Type B pancreatic cell (in vitro differentiated cells): ENCODE measurements at regions not wholly inside any gene's neighbourhood (a gene's known extent, or its start where the extent isn't known, plus 50 kb on each side); places are given as distances from the start of the nearest gene placed in this dataset.

ENCODE experiments used
- DNase-seq: peaks from one replicate; pipeline ENCODE4 v3.0.0; 2021; ENCODE audit warnings: mixed read lengths; ENCODE audit not compliant: unreplicated experiment; ENCODE audit errors: extremely low spot score
- H3K27ac Mint-ChIP-seq: 2 replicates; pipeline ENCODE4 v1.8.0; 2021; ENCODE audit warnings: mild to moderate bottlenecking, mixed read lengths
- H3K27me3 Mint-ChIP-seq: 2 replicates; pipeline ENCODE4 v1.8.0; 2021; ENCODE audit warnings: mixed read lengths
- H3K36me3 Mint-ChIP-seq: 2 replicates; pipeline ENCODE4 v1.8.0; 2021; ENCODE audit warnings: mixed read lengths
- H3K4me1 Mint-ChIP-seq: one replicate; pipeline ENCODE4 v1.8.0; 2021; ENCODE audit warnings: mixed read lengths; ENCODE audit not compliant: unreplicated experiment
- H3K4me3 Mint-ChIP-seq: 2 replicates; pipeline ENCODE4 v1.8.0; 2021; ENCODE audit warnings: mild to moderate bottlenecking, mixed read lengths
- H3K9me3 Mint-ChIP-seq: 2 replicates; pipeline ENCODE4 v1.8.0; 2021; ENCODE audit warnings: mixed read lengths
- TF ChIP-seq, protein P1 (sequence below): fragments of 200-600 bp; sonication (generic); conservative IDR thresholded peaks from 2 replicates; pipeline ENCODE4 v1.5.0; 2021; ENCODE audit warnings: antibody characterized with exemption, mild to moderate bottlenecking

DNA sequence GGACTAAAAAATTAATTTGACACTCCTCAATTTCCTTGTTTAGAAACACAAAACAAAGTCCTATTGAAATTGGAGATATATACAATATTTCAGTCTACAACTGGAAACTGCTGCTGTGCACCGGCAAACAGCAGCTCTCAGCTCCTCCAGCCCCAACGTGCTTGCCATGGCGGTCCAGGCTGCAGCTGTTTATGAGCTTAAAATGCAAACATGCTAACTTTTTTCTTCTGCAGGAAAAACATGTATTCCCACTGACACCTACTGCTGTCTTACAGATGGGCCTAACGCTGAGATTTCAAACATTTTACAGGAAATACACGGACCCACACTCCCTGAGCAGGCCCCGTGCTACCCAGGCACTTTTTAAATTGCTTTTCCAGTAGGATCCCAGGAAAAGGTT is 195.5 kb downstream of the BCL11A start:
- Mint-ChIP-seq H3K4me3 (no peak overlapping the region), H3K27me3 (no peaks in the 10 kb centered on the region), H3K9me3 (peaks cover 6% of the 10 kb centered on the region), H3K27ac (no peak overlapping the region), H3K36me3 (no peaks in the 10 kb centered on the region), H3K4me1 (peaks cover 33% of the 10 kb centered on the region)
- TF ChIP-seq, protein P1, sequence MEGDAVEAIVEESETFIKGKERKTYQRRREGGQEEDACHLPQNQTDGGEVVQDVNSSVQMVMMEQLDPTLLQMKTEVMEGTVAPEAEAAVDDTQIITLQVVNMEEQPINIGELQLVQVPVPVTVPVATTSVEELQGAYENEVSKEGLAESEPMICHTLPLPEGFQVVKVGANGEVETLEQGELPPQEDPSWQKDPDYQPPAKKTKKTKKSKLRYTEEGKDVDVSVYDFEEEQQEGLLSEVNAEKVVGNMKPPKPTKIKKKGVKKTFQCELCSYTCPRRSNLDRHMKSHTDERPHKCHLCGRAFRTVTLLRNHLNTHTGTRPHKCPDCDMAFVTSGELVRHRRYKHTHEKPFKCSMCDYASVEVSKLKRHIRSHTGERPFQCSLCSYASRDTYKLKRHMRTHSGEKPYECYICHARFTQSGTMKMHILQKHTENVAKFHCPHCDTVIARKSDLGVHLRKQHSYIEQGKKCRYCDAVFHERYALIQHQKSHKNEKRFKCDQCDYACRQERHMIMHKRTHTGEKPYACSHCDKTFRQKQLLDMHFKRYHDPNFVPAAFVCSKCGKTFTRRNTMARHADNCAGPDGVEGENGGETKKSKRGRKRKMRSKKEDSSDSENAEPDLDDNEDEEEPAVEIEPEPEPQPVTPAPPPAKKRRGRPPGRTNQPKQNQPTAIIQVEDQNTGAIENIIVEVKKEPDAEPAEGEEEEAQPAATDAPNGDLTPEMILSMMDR: no peak
- no peak for DNase-seq

DNA sequence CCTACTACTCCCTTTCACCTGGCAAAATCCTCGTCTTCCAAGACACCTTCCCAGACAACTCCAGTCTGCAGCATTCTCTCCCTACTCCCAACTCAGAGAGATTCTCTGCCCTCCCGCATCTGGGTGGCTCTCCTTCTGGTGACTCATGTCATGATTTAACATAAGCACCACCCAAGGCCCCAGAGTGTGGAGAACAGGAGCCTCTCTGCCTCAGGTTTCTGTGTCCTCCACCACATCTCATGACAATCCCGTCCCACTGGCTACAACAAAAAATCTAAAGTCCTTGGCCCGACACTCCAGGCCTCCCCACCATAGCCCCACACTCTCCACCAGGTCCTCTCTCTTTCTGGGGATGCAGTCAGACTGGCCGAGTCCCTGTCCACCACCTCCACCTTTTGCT is 197.1 kb downstream of the BCL11A start:
- no peak overlapping the region for H3K4me3 Mint-ChIP-seq
- no peaks in the 10 kb centered on the region for H3K27me3 Mint-ChIP-seq
- H3K27ac Mint-ChIP-seq: no peak overlapping the region
- H3K4me1 Mint-ChIP-seq: peaks cover 40% of the 10 kb centered on the region
- TF ChIP-seq, protein P1: no peak
- H3K36me3 Mint-ChIP-seq: no peaks in the 10 kb centered on the region
- H3K9me3 Mint-ChIP-seq: peaks cover 6% of the 10 kb centered on the region
- no peak for DNase-seq

DNA sequence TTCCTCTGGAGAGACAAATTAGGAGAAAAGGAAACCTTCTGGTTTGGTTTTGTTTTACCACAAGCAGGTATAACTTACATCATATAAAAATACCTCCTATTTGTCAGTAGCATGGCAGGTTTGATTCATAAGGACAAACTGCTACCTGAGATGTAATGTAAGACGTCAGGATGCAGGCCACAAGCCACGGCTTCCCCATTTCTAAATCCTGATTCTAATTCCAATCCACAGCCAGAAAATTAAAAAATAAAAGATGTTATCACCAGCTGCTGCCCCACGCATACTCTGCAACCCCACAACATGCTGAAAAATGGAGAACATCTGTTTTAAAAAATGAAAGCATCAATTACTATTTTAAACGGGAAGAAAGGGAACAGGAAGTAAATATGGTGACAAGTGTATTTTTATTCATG is 197.6 kb downstream of the BCL11A start:
- Mint-ChIP-seq H3K27me3 (no peaks in the 10 kb centered on the region), H3K27ac (no peak overlapping the region)

DNA sequence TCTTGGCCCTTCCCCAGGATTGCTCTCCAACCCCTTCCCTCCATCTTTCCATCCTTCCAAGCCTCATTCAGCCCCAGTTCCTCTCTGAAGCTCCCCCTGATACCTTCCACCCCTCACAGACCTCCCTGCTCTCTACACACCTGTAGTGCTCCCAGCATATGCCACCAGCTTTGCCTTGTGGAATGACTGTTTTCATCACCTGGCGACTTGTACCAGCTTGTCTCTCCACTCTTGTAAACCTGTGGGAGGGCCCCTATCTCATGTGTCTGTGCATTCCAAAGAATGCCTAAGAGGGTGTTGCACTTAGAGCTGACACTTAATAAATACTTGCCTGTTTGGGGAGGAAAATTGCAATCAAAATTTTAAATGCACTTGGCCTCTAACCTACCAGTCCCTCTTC is 198.7 kb downstream of the BCL11A start:
- Mint-ChIP-seq H3K27ac (peak overlapping the region; percentile 75), H3K9me3 (peaks cover under 1% of the 10 kb centered on the region), H3K36me3 (no peaks in the 10 kb centered on the region), H3K4me3 (peak overlapping the region; percentile 49), H3K4me1 (peaks cover 37% of the 10 kb centered on the region), H3K27me3 (peaks cover 4% of the 10 kb centered on the region)
- TF ChIP-seq, protein P1: no peak
- no peak for DNase-seq

More for the DNA sequence above, 197.6 kb downstream of the BCL11A start:
- H3K4me3 Mint-ChIP-seq: no peak overlapping the region
- no peaks in the 10 kb centered on the region for H3K36me3 Mint-ChIP-seq
- TF ChIP-seq, protein P1: no peak
- H3K9me3 Mint-ChIP-seq: peaks cover 6% of the 10 kb centered on the region
- DNase-seq: no peak
- peaks cover 40% of the 10 kb centered on the region for H3K4me1 Mint-ChIP-seq

DNA sequence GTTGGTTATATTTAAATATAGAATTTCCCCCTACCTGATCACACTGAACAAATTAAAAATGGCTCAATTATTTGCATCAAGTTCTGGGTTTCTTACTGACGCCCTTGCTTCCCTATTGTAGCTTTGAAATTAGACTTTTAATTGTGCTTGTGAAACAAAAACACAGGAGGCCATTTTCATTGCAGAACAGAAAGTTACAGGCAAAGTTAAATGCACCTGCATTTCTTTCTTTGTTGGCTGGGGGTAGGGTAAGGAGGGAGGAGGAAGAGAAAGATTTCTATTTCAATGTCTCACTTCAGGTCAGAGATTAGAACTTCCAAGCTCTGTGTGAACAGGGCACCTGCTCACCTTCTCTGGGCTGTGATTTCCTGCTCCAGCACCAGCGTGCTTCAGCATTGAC is 199.6 kb downstream of the BCL11A start:
- TF ChIP-seq, protein P1: no peak
- no peak for DNase-seq
- no peaks in the 10 kb centered on the region for H3K36me3 Mint-ChIP-seq
- no peak overlapping the region for H3K27ac Mint-ChIP-seq
- peaks cover 29% of the 10 kb centered on the region for H3K4me1 Mint-ChIP-seq
- peaks cover 5% of the 10 kb centered on the region for H3K9me3 Mint-ChIP-seq
- no peak overlapping the region for H3K4me3 Mint-ChIP-seq
- H3K27me3 Mint-ChIP-seq: peaks cover 5% of the 10 kb centered on the region

DNA sequence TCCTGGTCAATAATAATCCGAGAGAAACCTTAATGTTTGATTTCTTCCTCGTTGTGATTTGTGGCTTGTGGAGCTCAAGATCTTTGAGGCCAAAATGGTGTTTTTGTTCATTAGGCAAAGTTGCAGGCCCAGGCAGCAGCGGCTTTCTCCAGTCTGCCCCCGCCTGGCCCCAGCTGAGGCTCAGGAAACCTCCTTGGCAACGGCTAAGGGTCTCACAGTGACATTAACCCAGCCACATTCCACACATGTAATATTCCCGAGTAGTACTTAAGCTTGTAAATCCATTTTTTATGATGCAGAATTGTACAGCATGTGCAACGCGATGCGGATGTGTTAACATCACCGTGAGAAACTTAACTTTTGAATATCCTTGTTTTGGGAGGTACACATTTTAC is 200.1 kb downstream of the BCL11A start:
- no peak for DNase-seq
- H3K4me1 Mint-ChIP-seq: peaks cover 24% of the 10 kb centered on the region
- H3K27me3 Mint-ChIP-seq: peaks cover 5% of the 10 kb centered on the region
- peaks cover 5% of the 10 kb centered on the region for H3K9me3 Mint-ChIP-seq
- no peak overlapping the region for H3K4me3 Mint-ChIP-seq
- TF ChIP-seq, protein P1: no peak
- H3K27ac Mint-ChIP-seq: peak overlapping the region; percentile 53
- H3K36me3 Mint-ChIP-seq: no peaks in the 10 kb centered on the region
